ENCODE measurements at regions not wholly inside any gene's neighbourhood (a gene's known extent, or its start where the extent isn't known, plus 50 kb on each side); places are given as distances from the start of the nearest gene placed in this dataset.
"Not testable (repeated sequence)": the region's sequence is repeated elsewhere in the genome, so short reads cannot be mapped to it uniquely, and the experiment has no call there.

GRCh38 chr12:9543341-9543740 is 64.4 kb downstream of the KLRB1 start:
- TF ChIP-seq POLR2A, CTCF (IDR thresholded peaks at IDR 0.05): not testable (repeated sequence)
